OCI-LY3 (cell line): ENCODE measurements at regions not wholly inside any gene's neighbourhood (a gene's known extent, or its start where the extent isn't known, plus 50 kb on each side); places are given as distances from the start of the nearest gene placed in this dataset.

Experiments
- H2AFZ ChIP-seq: fragments of 200-600, 300-600 bp; shearing (Covaris generic); 2 replicates; pipeline ENCODE4 v1.6.0; 2014; ENCODE audit warnings: antibody characterized with exemption, low read depth, low read length
- H3K27ac ChIP-seq: fragments of 200-600, 300-600 bp; sonication (generic); 2 replicates; pipeline ENCODE4 v1.5.1; 2014; ENCODE audit warnings: mild to moderate bottlenecking, low read length, moderate library complexity, mixed read lengths
- H3K27me3 ChIP-seq: fragments of 200-600, 300-600 bp; sonication (generic); 2 replicates; pipeline ENCODE4 v1.6.1; 2014; ENCODE audit warnings: low read depth, low read length, mixed read lengths
- H3K36me3 ChIP-seq: fragments of 200-600, 300-600 bp; sonication (generic); replicated peaks from 2 replicates; pipeline ENCODE3; 2014; ENCODE audit warnings: low read depth, low read length, mixed read lengths
- H3K4me1 ChIP-seq: fragments of 300-600, 200-600 bp; sonication (generic); 2 replicates; pipeline ENCODE4 v1.6.1; 2014; ENCODE audit warnings: low read length, mixed read lengths
- H3K4me2 ChIP-seq: fragments of 200-600, 300-600 bp; sonication (generic); 2 replicates; pipeline ENCODE4 v1.6.1; 2014; ENCODE audit warnings: low read length, mixed read lengths
- H3K4me3 ChIP-seq: fragments of 300-600, 200-600 bp; sonication (generic); 2 replicates; pipeline ENCODE4 v1.5.1; 2014; ENCODE audit warnings: antibody characterized with exemption, mild to moderate bottlenecking, low read length, moderate library complexity
- H3K79me2 ChIP-seq: fragments of 300-600, 200-600 bp; shearing (Covaris generic); 2 replicates; pipeline ENCODE4 v1.6.1; 2014; ENCODE audit warnings: mild to moderate bottlenecking, low read length, mixed read lengths
- H3K9ac ChIP-seq: fragments of 300-600, 200-600 bp; shearing (Covaris generic); 2 replicates; pipeline ENCODE4 v1.6.0; 2014; ENCODE audit warnings: mild to moderate bottlenecking, low read length, moderate library complexity
- H3K9me3 ChIP-seq: fragments of 200-600, 300-600 bp; shearing (Covaris generic); 2 replicates; pipeline ENCODE4 v1.6.1; 2014; ENCODE audit warnings: low read length, mixed read lengths; ENCODE audit not compliant: insufficient read depth
- H4K20me1 ChIP-seq: fragments of 200-600, 300-600 bp; sonication (generic); 2 replicates; pipeline ENCODE4 v1.6.1; 2016; ENCODE audit warnings: low read length, mixed read lengths; ENCODE audit not compliant: insufficient read depth
- EZH2phosphoT487 ChIP-seq: fragments of 200-600 bp; shearing (Covaris generic); IDR thresholded peaks from 2 replicates; pipeline ENCODE4 v1.6.1; 2018; ENCODE audit warnings: antibody characterized with exemption, mixed run types, low read depth
- TF ChIP-seq, protein P1 (sequence below): fragments of 200-600, 300-600 bp; sonication (generic); IDR thresholded peaks from 2 replicates; pipeline ENCODE4 v1.5.1; 2014; ENCODE audit warnings: antibody characterized with exemption, low read length, low read depth

DNA sequence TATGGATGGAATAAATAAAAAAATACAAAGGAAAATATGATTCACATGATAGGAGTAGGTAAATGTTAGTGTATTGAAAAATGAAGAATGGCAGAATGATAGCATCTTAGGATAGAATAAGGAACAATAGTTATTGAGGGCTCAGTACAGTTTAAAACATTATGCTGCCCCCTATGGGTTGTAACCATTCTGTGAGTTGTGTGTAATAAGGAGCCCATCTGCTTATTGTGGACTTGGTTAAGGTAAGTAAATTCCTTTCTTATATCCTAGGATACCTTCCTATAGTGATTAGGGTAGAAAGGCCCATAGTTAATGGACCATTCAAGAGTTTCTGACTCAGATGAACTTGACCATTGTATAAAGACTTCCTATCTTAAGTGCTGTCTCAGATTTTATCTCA, 195.8 kb downstream of the PDHA2 start:
- Histone ChIP-seq H3K9me3 (no peaks in the 10 kb centered on the region), H3K4me3 (no peak overlapping the region), H3K4me2 (no peak overlapping the region), H3K9ac (no peak overlapping the region), H3K27me3 (peaks cover 3% of the 10 kb centered on the region; the same call in 1 of the 2 replicates), H4K20me1 (no peaks in the 10 kb centered on the region), H2AFZ (no peak overlapping the region), H3K79me2 (no peaks in the 10 kb centered on the region), H3K36me3 (no peaks in the 10 kb centered on the region), H3K4me1 (no peaks in the 10 kb centered on the region), H3K27ac (no peak overlapping the region)
- TF ChIP-seq EZH2phosphoT487 = no peak
- TF ChIP-seq, protein P1, sequence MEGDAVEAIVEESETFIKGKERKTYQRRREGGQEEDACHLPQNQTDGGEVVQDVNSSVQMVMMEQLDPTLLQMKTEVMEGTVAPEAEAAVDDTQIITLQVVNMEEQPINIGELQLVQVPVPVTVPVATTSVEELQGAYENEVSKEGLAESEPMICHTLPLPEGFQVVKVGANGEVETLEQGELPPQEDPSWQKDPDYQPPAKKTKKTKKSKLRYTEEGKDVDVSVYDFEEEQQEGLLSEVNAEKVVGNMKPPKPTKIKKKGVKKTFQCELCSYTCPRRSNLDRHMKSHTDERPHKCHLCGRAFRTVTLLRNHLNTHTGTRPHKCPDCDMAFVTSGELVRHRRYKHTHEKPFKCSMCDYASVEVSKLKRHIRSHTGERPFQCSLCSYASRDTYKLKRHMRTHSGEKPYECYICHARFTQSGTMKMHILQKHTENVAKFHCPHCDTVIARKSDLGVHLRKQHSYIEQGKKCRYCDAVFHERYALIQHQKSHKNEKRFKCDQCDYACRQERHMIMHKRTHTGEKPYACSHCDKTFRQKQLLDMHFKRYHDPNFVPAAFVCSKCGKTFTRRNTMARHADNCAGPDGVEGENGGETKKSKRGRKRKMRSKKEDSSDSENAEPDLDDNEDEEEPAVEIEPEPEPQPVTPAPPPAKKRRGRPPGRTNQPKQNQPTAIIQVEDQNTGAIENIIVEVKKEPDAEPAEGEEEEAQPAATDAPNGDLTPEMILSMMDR = peak; percentile 70

DNA sequence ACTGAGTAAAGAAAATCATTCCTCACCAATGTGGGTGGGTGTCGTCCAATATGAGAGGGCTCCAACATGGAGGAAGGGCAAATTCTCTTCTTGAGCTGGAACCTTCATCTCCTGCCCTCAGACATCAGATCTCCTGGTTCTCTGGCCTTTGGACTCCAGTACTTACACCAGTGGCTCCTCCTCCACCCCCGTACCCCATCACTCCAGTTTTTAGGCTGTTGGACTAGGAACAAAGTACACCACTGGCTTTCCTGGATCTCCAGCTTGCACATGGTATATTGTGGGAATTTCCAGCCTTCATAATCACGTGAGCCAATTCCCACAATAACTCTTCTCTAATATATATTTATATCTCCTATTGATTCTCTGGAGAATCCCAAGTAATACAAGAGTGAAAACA, 196.9 kb downstream of the PDHA2 start:
- H3K4me2 ChIP-seq = no peak overlapping the region
- H3K9me3 ChIP-seq = no peaks in the 10 kb centered on the region
- H3K4me3 ChIP-seq = no peak overlapping the region
- no peak overlapping the region for H3K9ac ChIP-seq
- no peak overlapping the region for H3K27ac ChIP-seq
- H3K79me2 ChIP-seq = no peaks in the 10 kb centered on the region
- H3K36me3 ChIP-seq = no peaks in the 10 kb centered on the region
- no peak overlapping the region for H2AFZ ChIP-seq
- no peaks in the 10 kb centered on the region for H4K20me1 ChIP-seq
- peaks cover 3% of the 10 kb centered on the region; the same call in 1 of the 2 replicates for H3K27me3 ChIP-seq
- TF ChIP-seq, protein P1 = no peak
- no peak for TF ChIP-seq EZH2phosphoT487
- no peaks in the 10 kb centered on the region for H3K4me1 ChIP-seq

DNA sequence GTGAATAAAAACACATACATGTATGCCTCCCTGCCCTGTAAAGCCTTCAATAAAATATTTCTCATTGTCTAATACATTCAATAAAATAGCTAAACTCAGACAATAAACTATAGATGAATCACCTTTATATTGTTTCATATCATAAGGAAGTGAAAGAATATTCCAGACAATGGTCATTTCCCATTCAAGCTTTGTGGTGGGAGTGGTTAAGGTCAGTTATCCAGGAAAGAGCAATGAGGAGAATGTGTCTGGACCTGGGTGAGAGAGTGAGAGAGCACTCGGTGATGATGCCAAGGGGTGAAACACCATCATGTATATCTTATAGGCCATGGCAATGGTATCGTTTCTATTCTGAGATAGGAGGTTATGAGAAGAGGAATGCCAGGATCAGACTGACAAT, 197.8 kb downstream of the PDHA2 start:
- Histone ChIP-seq H3K27ac (no peak overlapping the region), H3K79me2 (no peaks in the 10 kb centered on the region), H3K4me3 (no peak overlapping the region), H3K36me3 (no peaks in the 10 kb centered on the region), H3K4me2 (no peak overlapping the region), H3K4me1 (no peaks in the 10 kb centered on the region), H3K9ac (no peak overlapping the region), H3K27me3 (peaks cover 3% of the 10 kb centered on the region; the same call in 1 of the 2 replicates), H4K20me1 (no peaks in the 10 kb centered on the region), H2AFZ (no peak overlapping the region), H3K9me3 (no peaks in the 10 kb centered on the region)
- TF ChIP-seq EZH2phosphoT487 = no peak
- TF ChIP-seq, protein P1 = no peak

DNA sequence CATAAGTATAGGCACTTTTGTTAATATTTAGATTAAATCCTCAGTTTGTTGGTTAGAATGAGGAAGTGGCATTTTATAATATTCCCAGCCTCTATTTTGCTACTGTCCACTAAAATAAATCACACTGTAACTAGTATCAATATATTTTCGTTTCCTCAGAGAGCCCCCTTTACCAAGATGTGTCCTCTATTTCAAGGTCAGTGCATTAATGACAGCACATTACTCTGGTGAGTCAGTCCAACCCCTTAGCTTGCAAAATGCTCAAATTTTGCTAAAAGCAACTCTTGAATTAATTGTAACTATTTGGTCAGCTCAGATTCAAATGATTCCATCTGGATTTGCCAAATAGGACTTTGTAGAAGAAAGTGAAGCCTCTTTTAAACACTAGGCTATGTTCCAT, 199.3 kb downstream of the PDHA2 start:
- no peaks in the 10 kb centered on the region for H3K4me1 ChIP-seq
- no peak overlapping the region for H3K4me2 ChIP-seq
- TF ChIP-seq EZH2phosphoT487 = no peak
- TF ChIP-seq, protein P1 = no peak
- H3K79me2 ChIP-seq = no peaks in the 10 kb centered on the region
- H3K9ac ChIP-seq = no peak overlapping the region
- H3K27me3 ChIP-seq = peaks cover 3% of the 10 kb centered on the region; the same call in 1 of the 2 replicates
- H3K9me3 ChIP-seq = no peaks in the 10 kb centered on the region
- H4K20me1 ChIP-seq = no peaks in the 10 kb centered on the region
- no peak overlapping the region for H2AFZ ChIP-seq
- no peaks in the 10 kb centered on the region for H3K36me3 ChIP-seq
- H3K27ac ChIP-seq = no peak overlapping the region
- H3K4me3 ChIP-seq = no peak overlapping the region
